ENCODE measurements at regions not wholly inside any gene's neighbourhood (a gene's known extent, or its start where the extent isn't known, plus 50 kb on each side); places are given as distances from the start of the nearest gene placed in this dataset.

- TF ChIP-seq CTCF (tag by site-specific recombination; IDR thresholded peaks at IDR 0.05): no peak
- TF ChIP-seq ZFP3 (tag by site-specific recombination; IDR thresholded peaks at IDR 0.05; ENCODE audit: low read depth): no peak
- no peak for TF ChIP-seq ZBTB44 (tag by site-specific recombination; IDR thresholded peaks at IDR 0.05)
- no peak for TF ChIP-seq ZNF747 (tag by site-specific recombination; IDR thresholded peaks at IDR 0.05)
- TF ChIP-seq ZNF239 (tag by site-specific recombination; IDR thresholded peaks at IDR 0.05): no peak
- no peak for TF ChIP-seq ZNF513 (tag by site-specific recombination; IDR thresholded peaks at IDR 0.05)
- TF ChIP-seq ZNF174 (tag by site-specific recombination; IDR thresholded peaks at IDR 0.05): no peak
- no peak for TF ChIP-seq REPIN1 (tag by site-specific recombination; IDR thresholded peaks at IDR 0.05; ENCODE audit: low read depth)
Measured at GRCh38 chr4:4784379-4784778, 75.1 kb upstream of the MSX1 start.

Measured in HEK293 (cell line).